DMS153 treated with DMSO at 0.1 percent for 48 hours (cell line): ENCODE measurements at regions not wholly inside any gene's neighbourhood (a gene's known extent, or its start where the extent isn't known, plus 50 kb on each side); places are given as distances from the start of the nearest gene placed in this dataset.
A peak's percentile ranks its signal among the peaks of the same experiment; 100 is the strongest.
"Not testable (repeated sequence)": the region's sequence is repeated elsewhere in the genome, so short reads cannot be mapped to it uniquely, and the experiment has no call there.

Experiments used
- DNase-seq: peaks from one replicate; lab custom pipeline; 2025; ENCODE audit not compliant: unreplicated experiment; lab: John Stamatoyannopoulos, UW

DNA sequence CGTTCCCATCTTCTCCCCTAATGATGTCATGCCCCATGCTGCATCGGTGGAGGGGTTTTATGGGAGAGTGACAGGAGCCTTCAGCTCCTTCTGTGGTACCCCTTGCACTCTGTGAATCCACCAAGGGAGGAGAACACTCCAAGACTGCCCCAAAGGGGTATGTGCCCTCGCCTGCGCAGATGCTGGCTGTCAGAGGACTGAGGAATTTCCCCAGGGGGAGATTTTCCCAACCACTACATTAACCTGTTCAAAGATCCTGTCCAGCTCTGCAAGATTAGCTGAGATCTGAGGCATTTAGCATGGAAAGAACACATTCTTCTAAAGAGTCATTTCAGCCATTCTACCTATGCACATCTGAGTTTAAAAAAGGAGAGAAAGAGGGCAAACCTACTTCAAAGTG is 143.2 kb upstream of the ITGA6 start:
- no peak for DNase-seq

DNA sequence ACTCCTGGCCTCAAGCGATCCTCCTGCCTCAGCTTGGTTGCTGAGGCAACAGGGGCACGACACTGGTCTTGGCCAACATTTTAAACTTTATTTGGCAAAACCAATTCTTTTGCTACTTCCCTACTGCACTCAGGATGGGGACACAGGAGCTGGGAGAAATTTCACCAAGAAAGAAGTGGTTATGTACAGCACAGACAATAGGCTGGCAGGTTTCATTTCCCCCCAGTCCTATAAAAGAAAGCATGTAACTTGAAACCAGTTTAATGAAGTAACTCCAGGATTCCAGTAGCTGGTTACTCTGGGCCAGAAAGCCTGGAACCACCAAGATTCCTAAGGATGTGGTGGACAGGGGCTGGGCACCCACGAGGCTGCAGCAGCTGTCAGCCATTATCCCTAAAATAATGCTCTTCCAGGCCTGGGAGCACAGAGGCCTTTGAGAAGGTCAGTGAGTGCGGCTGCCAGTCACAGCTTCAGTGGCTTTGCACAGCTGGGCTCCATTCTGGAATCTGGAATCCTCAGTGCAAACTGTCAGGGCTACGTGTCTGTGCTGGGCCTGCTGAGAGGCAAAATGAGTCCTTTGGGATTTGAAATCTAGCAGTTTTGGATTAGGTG is 142.3 kb upstream of the ITGA6 start:
- peak; percentile 10 for DNase-seq

DNA sequence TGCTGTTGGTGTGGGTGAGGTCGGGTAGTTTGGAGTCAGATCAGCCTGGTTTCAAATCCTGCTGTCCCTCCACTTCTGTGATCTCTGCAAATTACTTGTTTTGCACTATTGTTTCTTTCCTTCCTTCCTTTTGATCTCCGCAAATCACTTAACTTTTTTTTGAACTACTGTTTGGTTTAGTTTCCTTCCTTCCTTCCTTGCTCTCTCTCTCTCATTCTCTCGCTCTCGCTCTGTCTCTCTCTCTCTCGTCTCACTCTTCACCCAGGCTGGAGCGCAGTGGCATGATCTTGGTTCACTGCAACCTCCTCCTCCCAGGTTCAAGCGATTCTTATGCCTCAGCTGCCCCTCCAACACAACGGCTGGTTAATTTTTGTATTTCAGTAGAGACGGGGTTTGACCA is 141.6 kb upstream of the ITGA6 start:
- no peak for DNase-seq

DNA sequence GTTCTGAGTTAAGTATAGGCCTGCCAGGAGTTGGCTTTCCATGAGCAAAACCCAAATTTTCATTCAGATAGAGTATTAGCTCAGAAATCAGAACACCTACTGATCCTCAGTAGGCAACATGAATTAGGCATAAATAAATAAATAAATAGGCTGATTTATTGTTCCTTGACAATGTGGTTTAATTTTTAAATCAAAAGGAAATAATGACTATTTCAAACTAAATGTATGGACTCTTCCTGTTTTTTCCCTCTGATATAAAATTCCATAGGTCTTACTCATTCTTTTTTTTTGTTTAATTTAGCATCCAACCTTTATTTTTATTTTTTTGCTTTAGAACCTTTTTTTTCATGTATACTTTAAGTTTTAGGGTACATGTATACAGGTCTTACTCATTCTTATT is 140.2 kb upstream of the ITGA6 start:
- no peak for DNase-seq

DNA sequence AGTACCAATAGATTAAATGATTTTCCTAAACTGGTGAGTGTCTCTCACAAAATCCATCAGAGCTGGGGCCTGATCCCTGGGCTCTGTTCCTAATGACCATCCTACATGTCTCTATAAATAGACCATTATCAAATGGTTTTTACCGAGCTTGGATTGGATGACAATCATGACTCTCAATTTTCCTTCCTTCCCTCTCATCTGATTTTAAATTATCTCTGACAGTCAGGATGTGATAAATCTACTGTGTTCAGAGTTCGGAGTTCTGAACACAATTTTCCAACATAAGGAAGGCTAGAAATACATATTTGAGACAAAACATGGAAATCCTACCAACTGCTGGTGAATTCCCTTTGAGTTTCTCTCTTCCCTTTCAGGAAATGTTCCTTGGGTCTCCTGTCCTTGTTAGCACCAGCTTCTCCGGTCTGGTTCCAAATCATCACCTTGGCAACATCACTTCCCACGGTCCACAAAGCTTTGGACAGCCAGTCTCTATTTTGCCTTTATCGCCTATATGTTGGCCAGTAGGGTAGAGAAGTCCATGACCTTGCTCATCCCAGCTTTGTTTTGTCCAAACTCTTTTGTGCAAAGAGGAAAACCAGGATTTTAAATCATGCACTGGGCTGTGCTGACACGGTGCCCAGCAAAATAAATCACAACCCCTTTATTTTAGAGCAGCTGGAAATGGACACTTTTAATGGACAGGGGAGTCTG is 139.6 kb upstream of the ITGA6 start:
- DNase-seq: no peak

DNA sequence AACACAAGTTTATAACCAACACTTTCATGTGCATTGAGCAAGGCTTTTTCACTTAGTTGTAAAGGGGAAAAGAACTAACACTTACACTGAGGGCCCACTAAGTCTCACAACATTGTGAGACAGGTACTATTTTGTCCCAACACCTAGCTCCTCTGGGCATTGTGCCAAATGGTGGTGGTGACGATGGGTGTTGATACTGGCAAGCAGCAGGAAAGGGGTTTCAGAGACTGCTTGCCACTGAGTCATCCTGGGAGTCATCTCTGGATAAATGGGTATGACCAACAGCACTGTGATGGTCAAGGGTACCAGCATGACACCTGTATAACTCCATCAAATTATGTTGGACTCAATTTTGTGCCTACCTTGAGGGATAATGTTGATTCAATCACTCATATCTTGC is 138.8 kb upstream of the ITGA6 start:
- DNase-seq: peak; percentile 42

GRCh38 chr2:172293952-172294351 is 133.4 kb upstream of the ITGA6 start:
- DNase-seq: peak; percentile 47

GRCh38 chr2:172294983-172295382 is 132.4 kb upstream of the ITGA6 start:
- no peak for DNase-seq

GRCh38 chr2:172295677-172296076 is 131.7 kb upstream of the ITGA6 start:
- no peak for DNase-seq

GRCh38 chr2:172296267-172297046 is 130.9 kb upstream of the ITGA6 start:
- peak; percentile 12 for DNase-seq

DNA sequence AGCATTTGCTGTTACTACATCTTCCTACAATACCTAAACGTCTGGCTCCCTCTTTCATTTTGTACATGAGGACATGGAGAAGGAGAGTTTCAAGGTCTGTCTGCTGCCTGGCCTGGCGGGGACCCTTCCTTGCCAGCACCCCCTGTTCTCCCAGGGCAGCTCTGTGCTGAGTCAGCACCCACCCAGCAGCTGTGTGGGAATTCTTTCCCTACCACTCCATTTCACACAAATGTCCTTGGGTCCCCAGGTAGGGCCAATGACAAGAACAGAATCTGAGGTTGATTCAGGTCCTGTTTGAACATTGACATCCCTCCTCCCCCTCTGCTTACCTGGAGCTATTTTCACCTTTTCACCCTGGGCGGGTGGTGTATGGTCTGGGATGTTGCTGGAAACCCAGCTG is 129.9 kb upstream of the ITGA6 start:
- no peak for DNase-seq

GRCh38 chr2:172297950-172298349 is 129.4 kb upstream of the ITGA6 start:
- DNase-seq: no peak

GRCh38 chr2:172299741-172300140 is 127.6 kb upstream of the ITGA6 start:
- peak; percentile 62 for DNase-seq

- no peak for DNase-seq
Observed at GRCh38 chr2:172300851-172301250, 126.5 kb upstream of the ITGA6 start.

GRCh38 chr2:172305066-172305465 is 122.3 kb upstream of the ITGA6 start:
- DNase-seq: no peak

DNA sequence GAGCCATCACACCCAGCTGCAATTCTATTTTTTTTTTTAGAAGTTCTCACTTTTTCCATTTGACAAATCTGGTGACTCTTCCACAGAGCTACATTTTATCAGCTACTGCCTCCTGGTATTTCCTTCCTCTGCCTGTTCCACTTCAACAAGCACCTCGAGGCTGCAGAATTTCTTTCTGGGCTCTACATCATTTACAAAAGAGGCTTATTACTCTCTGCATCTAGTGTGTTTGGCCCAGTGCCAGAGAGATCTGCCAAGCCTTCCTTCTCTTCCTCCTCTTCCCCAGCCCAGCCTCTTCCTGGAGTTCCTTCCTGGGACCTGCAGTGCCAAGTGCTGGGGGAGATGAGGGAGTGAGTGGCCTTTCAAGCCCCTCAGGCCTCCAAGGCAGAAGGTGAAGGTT is 119.6 kb upstream of the ITGA6 start:
- peak; percentile 52 for DNase-seq

- DNase-seq: peak; percentile 42
Observed at GRCh38 chr2:172308253-172308935, 119.0 kb upstream of the ITGA6 start.

DNA sequence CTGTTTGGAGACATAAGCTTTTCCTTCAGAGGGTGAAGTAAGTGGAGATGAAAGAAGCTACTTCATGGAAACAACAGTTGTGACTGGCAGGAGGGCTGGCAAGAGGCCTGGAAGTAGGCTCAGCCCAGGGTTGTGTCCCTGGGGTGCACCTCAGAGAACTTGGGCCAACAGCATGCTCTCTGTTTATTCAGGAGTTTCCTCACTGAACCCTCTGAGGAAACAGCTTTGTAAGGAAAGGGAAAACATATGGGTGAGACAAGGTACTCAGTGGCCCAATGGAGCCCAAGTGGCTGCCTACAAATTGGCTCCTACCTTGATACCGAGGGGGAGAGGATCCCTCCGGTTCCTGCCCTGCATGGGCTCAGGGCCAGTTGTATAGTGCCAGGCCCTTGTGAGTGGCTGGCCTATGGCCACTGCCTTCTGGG is 115.5 kb upstream of the ITGA6 start:
- DNase-seq: no peak

GRCh38 chr2:172313715-172314341 is 113.6 kb upstream of the ITGA6 start:
- no peak for DNase-seq

DNA sequence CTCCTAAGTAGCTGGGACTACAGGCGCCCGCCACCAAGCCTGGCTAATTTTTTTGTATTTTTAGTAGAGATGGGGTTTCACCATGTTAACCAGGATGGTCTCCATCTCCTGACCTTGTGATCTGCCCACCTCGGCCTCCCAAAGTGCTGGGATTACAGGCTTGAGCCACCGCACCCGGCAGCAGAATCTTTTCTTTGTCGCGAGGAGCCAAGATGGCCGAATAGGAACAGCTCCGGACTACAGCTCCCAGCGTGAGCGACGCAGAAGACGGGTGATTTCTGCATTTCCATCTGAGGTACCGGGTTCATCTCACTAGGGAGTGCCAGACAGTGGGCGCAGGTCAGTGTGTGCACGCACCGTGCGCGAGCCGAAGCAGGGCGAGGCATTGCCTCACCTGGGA is 112.3 kb upstream of the ITGA6 start:
- not testable (repeated sequence) for DNase-seq

GRCh38 chr2:172322049-172322448 is 105.3 kb upstream of the ITGA6 start:
- no peak for DNase-seq
